Hypothalamus (tissue), 51 donors: ENCODE measurements at regions not wholly inside any gene's neighbourhood (a gene's known extent, or its start where the extent isn't known, plus 50 kb on each side); places are given as distances from the start of the nearest gene placed in this dataset.

Experiments used
- DNase-seq, 51 donors: peaks; one replicate each; lab custom pipeline; 2025; lab: John Stamatoyannopoulos, UW

GRCh38 chr11:80082406-80082805 is 641.6 kb upstream of the TENM4 start:
- no peak for DNase-seq

GRCh38 chr11:80077113-80077512 is 636.3 kb upstream of the TENM4 start:
- DNase-seq, result no peak

- DNase-seq, result no peak
Measured at GRCh38 chr11:80074837-80075236, 634.0 kb upstream of the TENM4 start.

GRCh38 chr11:80066291-80066690 is 625.5 kb upstream of the TENM4 start:
- DNase-seq, result no peak

GRCh38 chr11:80065086-80065485 is 624.3 kb upstream of the TENM4 start:
- DNase-seq, result no peak

GRCh38 chr11:80061056-80061455 is 620.2 kb upstream of the TENM4 start:
- no peak for DNase-seq

- no peak for DNase-seq
Measured at GRCh38 chr11:80054582-80055165, 613.8 kb upstream of the TENM4 start.

GRCh38 chr11:80048513-80048912 is 607.7 kb upstream of the TENM4 start:
- no peak for DNase-seq

GRCh38 chr11:80041136-80042000 is 600.5 kb upstream of the TENM4 start:
- no peak for DNase-seq

- no peak for DNase-seq
Measured at GRCh38 chr11:80034801-80035200, 594.0 kb upstream of the TENM4 start.

- DNase-seq, result no peak
Measured at GRCh38 chr11:80031014-80031600, 590.3 kb upstream of the TENM4 start.

- no peak for DNase-seq
Measured at GRCh38 chr11:80028998-80029397, 588.2 kb upstream of the TENM4 start.

GRCh38 chr11:80024119-80024518 is 583.3 kb upstream of the TENM4 start:
- DNase-seq, result no peak

GRCh38 chr11:80023386-80023785 is 582.6 kb upstream of the TENM4 start:
- peak in 1 of 51 donors; percentile 2 for DNase-seq

- no peak for DNase-seq
Measured at GRCh38 chr11:80010536-80010935, 569.7 kb upstream of the TENM4 start.

GRCh38 chr11:80009081-80009480 is 568.3 kb upstream of the TENM4 start:
- DNase-seq, result no peak

GRCh38 chr11:80007616-80008015 is 566.8 kb upstream of the TENM4 start:
- DNase-seq, result no peak

GRCh38 chr11:79990141-79990540 is 549.3 kb upstream of the TENM4 start:
- DNase-seq, result no peak

GRCh38 chr11:79982185-79982584 is 541.4 kb upstream of the TENM4 start:
- DNase-seq, result no peak

- DNase-seq, result no peak
Measured at GRCh38 chr11:79980916-79981315, 540.1 kb upstream of the TENM4 start.

- DNase-seq, result no peak
Measured at GRCh38 chr11:79973721-79974617, 533.1 kb upstream of the TENM4 start.
